IPS-20b (cell line): ENCODE measurements at regions not wholly inside any gene's neighbourhood (a gene's known extent, or its start where the extent isn't known, plus 50 kb on each side); places are given as distances from the start of the nearest gene placed in this dataset.
"Not testable (repeated sequence)": the region's sequence is repeated elsewhere in the genome, so short reads cannot be mapped to it uniquely, and the experiment has no call there.

ENCODE experiments used
- H3K27ac ChIP-seq: one replicate; pipeline ENCODE4 v1.5.1; 2013; ENCODE audit warnings: low read length
- H3K27me3 ChIP-seq: 2 replicates; pipeline ENCODE4 v1.6.1; 2013; ENCODE audit warnings: mild to moderate bottlenecking, low read length, inconsistent platforms; ENCODE audit not compliant: insufficient read depth
- H3K36me3 ChIP-seq: 2 replicates; pipeline ENCODE4 v1.6.1; 2013; ENCODE audit warnings: low read depth, mild to moderate bottlenecking, inconsistent platforms, low read length, moderate library complexity; ENCODE audit not compliant: insufficient read depth
- H3K4me1 ChIP-seq: 2 replicates; pipeline ENCODE4 v1.6.1; 2013; ENCODE audit warnings: mild to moderate bottlenecking, control low read depth, inconsistent platforms, low read length, moderate library complexity; ENCODE audit not compliant: insufficient read depth
- H3K4me3 ChIP-seq: 2 replicates; pipeline ENCODE4 v1.5.1; 2013; ENCODE audit warnings: mild to moderate bottlenecking, low read length, inconsistent platforms
- H3K9ac ChIP-seq: 2 replicates; pipeline ENCODE4 v1.6.1; 2013; ENCODE audit warnings: low read depth, mild to moderate bottlenecking, inconsistent platforms, low read length, moderate library complexity
- H3K9me3 ChIP-seq: 2 replicates; pipeline ENCODE4 v1.6.1; 2013; ENCODE audit warnings: mild to moderate bottlenecking, low read depth, low read length, inconsistent platforms; ENCODE audit not compliant: insufficient read depth

DNA sequence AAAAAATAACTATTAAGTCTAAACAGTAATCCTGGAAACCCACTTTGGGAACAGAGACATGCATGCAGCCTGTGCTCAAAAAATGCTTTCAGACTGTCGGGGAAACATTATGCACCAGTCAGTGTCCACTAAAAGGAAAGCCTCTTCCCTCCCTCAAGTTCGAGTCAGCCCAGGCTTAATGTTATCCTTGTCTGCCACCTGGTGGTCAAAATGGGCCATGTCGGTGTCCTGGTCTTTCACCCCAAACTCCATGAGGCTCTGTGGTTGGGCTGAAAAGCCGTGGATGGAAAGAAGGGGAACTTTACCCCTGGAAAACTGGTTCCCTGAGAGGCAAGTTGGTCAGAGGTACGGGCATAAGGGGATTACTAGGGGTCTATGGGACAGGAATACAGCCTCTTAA lies 88.4 kb upstream of the ZNF492 start:
- no peaks in the 10 kb centered on the region for H3K27me3 ChIP-seq
- H3K9ac ChIP-seq = no peak overlapping the region
- H3K36me3 ChIP-seq = no peaks in the 10 kb centered on the region
- H3K9me3 ChIP-seq = peaks cover 96% of the 10 kb centered on the region
- no peak overlapping the region for H3K4me3 ChIP-seq
- no peaks in the 10 kb centered on the region for H3K4me1 ChIP-seq
- H3K27ac ChIP-seq = no peak overlapping the region

DNA sequence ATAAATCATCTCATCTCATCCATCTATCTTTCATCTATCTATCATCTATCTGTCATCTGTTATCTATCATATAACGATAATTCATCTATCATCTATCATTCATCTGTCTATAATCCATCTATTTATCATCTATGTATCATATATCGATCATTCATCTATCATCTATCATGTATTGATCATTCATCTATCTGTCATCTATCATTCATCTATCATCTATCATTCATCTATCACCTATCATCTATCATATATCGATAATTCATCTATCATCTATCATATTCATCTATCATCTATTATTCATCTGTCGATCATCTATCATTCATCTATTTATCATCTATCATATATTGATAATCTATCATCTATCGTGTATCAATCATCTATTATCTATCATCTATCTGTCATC lies 100.4 kb upstream of the ZNF492 start:
- Histone ChIP-seq H3K27me3 (no peaks in the 10 kb centered on the region), H3K4me3 (no peak overlapping the region), H3K4me1 (no peaks in the 10 kb centered on the region), H3K36me3 (no peaks in the 10 kb centered on the region), H3K9me3 (peaks cover 92% of the 10 kb centered on the region), H3K9ac (no peak overlapping the region), H3K27ac (no peak overlapping the region)

DNA sequence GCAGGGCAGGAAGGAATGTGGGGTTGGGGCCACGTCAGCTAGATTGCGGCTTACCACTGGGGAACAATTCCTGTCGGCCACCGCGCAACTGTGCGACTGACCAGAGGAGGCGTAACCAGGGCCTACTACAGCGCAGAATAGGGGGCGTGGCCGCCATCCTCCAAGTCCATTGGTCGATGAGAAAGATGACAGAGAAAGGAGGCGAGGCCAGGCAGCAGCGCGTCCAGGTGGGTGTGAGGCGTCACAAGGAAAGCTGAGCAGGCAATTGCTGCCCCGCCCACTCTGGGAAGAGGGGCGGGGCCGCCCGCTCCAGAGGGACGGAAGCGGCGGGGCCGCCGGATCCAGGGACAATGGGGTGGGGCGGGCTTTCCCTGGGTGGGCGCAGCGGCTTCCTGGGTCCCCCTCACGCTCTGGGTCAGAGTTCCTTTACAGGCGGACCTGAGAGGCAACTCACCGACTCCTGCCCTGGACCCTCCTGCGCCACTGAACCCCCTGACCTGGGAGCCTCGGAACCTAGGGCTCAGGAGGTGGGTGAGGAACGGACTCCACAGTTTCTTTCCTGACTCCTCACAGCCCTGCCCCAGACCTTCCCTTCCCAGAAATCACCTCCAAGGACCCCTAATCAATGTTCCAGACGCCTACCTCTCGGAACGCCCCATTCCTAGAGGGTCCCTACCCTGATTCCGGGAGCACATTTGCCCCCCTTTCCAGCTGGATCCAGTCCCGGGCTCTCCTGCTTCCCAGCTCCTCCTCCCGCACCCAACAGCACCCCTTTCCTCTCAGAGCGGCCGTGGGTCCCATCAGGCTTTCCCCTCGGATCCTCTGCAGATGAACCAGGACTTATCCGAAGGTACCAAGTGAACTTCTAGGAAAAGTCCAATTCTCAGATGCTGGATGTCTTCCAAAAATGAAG lies 101.5 kb upstream of the ZNF492 start:
- Histone ChIP-seq H3K36me3 (no peaks in the 10 kb centered on the region), H3K9ac (no peak overlapping the region), H3K4me1 (no peaks in the 10 kb centered on the region), H3K9me3 (peaks cover 92% of the 10 kb centered on the region), H3K27ac (no peak overlapping the region), H3K4me3 (no peak overlapping the region), H3K27me3 (no peaks in the 10 kb centered on the region)

DNA sequence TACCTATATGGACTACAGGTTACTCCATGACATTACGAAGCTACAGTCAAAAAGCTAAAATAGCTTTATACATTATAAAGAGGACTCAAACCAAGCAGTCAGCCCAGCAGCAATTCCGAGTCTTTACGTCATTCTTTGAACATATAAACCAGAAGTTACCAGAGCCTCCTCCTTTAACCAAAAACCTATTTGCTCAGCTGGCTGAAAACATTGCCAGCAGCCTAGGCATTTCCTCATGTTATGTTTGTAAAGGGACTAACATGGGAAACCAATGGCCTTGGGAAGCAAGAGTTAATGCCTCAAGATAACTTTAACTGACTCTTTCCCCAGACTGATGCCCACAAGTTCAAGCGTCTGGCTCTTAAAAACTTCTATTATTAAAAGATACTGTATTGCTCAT lies 104.1 kb upstream of the ZNF492 start:
- H3K9me3 ChIP-seq = peaks cover 90% of the 10 kb centered on the region
- H3K27ac ChIP-seq = no peak overlapping the region
- H3K27me3 ChIP-seq = no peaks in the 10 kb centered on the region
- H3K36me3 ChIP-seq = no peaks in the 10 kb centered on the region
- H3K4me3 ChIP-seq = no peak overlapping the region
- no peak overlapping the region for H3K9ac ChIP-seq
- no peaks in the 10 kb centered on the region for H3K4me1 ChIP-seq

DNA sequence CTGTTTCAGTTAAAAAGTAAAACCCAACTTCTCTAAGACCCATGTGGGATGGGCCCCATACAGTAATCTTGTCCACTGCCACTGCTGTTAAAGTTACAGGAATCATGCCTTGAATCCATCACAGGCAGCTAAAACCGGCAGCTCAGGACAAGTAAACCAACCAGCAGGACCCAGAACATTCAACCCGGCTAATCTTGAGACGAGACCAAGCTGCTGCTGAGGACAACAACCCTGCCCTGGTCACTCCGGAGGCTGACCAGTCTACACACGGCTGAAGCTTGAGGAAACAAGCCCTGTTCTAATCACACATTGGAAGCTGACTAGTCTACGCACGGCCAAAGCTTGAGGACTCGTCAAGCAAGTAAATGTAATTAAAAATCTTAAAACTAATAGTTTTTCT lies 105.2 kb upstream of the ZNF492 start:
- Histone ChIP-seq H3K36me3 (no peaks in the 10 kb centered on the region), H3K27me3 (no peaks in the 10 kb centered on the region), H3K4me3 (no peak overlapping the region), H3K9ac (no peak overlapping the region), H3K9me3 (peaks cover 91% of the 10 kb centered on the region), H3K4me1 (no peaks in the 10 kb centered on the region), H3K27ac (no peak overlapping the region)

DNA sequence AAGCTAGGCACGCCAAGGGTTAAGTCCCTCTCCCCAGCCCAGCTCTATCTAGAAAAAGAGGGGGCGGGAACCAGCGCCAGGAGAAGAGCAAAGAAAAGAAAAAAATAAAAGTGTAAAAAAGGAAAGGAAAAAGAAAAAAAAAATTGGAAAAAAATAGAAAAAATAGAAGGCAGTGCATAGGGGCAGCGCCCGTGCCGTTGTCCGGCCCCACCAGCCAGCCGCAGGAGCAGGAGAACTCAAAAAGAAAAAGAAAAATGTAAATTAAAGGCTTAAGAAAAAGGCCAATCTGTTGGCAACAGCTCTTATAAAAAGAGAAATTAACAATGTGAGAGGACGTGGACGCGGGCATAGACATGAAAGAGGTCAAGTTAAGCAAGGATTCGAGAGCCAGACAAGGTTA lies 105.4 kb upstream of the ZNF98 start:
- peaks cover 90% of the 10 kb centered on the region for H3K9me3 ChIP-seq
- H3K4me1 ChIP-seq = no peaks in the 10 kb centered on the region
- H3K27me3 ChIP-seq = no peaks in the 10 kb centered on the region
- no peak overlapping the region for H3K9ac ChIP-seq
- no peak overlapping the region for H3K27ac ChIP-seq
- H3K36me3 ChIP-seq = no peaks in the 10 kb centered on the region
- no peak overlapping the region for H3K4me3 ChIP-seq

DNA sequence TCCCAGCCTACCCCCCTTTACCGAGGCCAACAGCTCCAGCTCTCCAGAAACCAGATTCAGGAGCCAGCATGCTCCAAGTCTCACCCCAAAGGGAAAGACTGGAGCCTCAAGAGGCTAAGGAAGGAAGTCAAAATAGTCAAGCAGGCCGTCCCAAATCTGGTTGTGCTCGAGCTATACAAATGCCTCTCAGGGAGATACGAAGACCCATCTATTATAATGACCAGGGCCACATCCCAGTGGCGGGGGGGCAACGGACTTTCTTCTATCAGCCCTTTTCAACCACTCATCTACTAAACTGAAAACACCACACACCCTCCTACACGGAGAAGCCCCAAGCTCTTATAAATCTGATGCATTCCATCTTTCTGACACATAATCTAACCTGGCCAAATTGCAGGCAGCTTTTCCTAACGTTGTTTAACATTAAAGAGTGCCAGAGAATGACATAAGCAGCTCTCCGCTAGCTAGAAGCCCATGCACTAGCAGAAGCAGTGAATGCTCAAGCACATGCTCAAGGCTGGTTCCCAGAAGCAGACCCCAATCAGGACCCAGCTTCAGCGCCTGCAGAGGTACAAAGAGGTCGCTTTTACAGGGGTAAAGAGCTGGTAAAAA lies 104.6 kb upstream of the ZNF98 start:
- peaks cover 89% of the 10 kb centered on the region for H3K9me3 ChIP-seq
- H3K27ac ChIP-seq = no peak overlapping the region
- no peaks in the 10 kb centered on the region for H3K36me3 ChIP-seq
- no peaks in the 10 kb centered on the region for H3K4me1 ChIP-seq
- H3K27me3 ChIP-seq = no peaks in the 10 kb centered on the region
- H3K4me3 ChIP-seq = no peak overlapping the region
- H3K9ac ChIP-seq = no peak overlapping the region

DNA sequence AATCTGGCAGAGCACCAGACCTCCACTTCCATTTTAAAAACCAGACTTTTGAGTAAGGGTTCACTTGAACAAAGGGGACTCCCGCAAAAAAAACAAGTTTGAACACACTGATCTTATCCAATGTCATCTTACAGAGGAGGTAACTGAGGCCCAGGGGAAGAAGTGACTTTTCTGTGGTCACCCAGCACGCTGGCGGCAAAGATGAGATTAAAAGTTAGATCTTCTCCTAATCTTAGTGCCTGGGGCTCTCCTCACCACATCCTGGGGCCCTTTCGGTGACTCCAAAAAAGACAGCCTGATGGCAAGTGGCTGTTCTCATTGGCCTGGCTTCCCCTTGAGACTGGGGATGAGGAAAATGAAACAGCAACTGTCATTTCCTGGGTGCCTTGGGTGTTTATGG lies 101.8 kb upstream of the ZNF98 start:
- no peak overlapping the region for H3K9ac ChIP-seq
- H3K4me3 ChIP-seq = no peak overlapping the region
- H3K9me3 ChIP-seq = peaks cover 81% of the 10 kb centered on the region
- no peaks in the 10 kb centered on the region for H3K36me3 ChIP-seq
- no peaks in the 10 kb centered on the region for H3K4me1 ChIP-seq
- H3K27ac ChIP-seq = no peak overlapping the region
- no peaks in the 10 kb centered on the region for H3K27me3 ChIP-seq

DNA sequence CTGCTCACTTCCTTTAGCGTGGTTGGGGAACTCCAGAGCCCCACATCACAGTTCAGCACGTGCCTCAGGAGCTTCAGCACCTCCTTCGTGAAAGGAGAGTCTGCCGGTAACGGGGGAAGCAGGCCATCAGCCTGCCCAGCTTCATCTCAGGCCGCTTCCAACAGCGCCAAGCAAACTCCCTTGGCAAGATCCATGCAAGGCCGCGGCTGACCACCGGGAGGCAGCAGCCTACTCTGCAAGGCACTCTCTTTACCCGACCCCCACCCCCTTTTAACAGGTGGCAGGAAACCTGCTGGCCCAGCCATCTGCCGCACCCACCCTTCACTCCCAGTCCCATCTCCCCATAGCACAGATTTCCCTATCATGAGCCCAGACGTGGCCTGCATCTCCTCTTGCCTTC lies 97.4 kb upstream of the ZNF98 start:
- not testable (repeated sequence) for H3K27me3 ChIP-seq, H3K9ac ChIP-seq, H3K36me3 ChIP-seq, H3K4me1 ChIP-seq, H3K4me3 ChIP-seq, H3K27ac ChIP-seq
- H3K9me3 ChIP-seq = peaks cover 77% of the 10 kb centered on the region

DNA sequence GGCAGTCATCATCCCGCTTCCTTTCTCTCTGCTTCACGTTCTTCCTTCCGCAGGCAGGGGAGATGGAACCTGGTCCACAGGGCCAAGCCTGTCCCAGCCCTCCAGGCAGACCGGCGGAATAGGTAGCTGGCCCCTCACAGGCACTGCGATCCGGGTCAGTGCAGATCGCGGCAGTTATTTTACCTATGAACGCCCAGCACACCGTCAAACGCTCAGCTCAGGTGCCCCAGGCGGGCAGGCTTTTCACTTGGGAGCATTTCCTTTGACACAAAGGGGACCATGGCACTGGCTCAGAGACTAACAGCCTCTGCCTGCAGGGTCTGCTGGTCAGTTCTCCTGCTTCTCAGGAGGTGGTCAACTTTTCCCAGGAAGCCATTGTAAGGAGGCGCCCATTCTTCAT lies 97.0 kb upstream of the ZNF98 start:
- no peaks in the 10 kb centered on the region for H3K36me3 ChIP-seq
- no peak overlapping the region for H3K9ac ChIP-seq
- no peak overlapping the region for H3K4me3 ChIP-seq
- H3K4me1 ChIP-seq = no peaks in the 10 kb centered on the region
- H3K9me3 ChIP-seq = peaks cover 77% of the 10 kb centered on the region
- no peak overlapping the region for H3K27ac ChIP-seq
- no peaks in the 10 kb centered on the region for H3K27me3 ChIP-seq

DNA sequence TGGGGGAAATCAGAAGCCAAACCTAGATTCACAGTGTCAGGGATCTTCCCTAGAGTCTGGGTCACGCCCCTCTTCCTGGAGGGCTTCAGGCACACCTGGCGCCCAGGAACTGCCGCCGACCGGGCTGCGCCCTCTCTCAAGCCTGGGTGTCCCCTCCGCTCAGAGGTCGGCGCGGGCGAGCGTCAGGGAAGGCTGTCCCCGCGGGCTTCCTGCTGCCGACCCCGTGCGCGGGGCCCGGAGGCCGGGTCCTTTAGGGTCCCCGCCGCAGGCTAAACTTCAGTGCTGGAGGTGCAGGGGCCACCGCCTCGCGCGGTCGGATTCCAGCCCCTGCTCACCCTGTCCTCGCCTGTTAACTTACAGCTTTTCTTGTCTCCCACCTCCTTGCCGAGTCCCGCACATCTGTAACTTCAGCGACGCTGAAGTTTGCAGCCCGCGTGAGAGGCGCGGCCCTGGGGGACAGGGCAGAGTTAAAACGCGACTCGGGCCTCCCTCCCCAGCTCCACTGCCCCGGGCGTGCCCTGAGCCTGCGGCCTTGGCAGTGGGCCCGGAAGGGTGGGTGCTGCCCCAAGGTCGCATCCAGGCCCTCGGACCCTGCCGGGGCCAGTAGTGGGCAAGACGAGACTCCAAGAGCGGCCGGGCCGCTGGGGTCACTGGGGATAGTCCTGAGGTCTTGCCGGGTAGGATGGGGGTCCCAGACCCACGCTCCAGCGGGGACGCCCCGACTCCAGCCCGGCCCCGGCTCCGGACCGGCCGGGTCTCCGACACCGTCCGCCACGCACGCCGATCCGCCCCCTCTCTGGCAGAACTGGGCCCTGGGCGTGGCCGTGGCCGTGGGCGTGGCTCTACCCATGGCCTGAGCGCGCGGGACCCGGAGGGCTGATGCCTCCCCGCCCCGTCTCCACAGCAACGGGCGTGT lies 95.6 kb upstream of the ZNF98 start:
- Histone ChIP-seq H3K9ac (no peak overlapping the region), H3K27ac (no peak overlapping the region), H3K27me3 (no peaks in the 10 kb centered on the region), H3K36me3 (no peaks in the 10 kb centered on the region), H3K9me3 (peaks cover 78% of the 10 kb centered on the region), H3K4me1 (no peaks in the 10 kb centered on the region), H3K4me3 (no peak overlapping the region)
